WI38 (cell line): ENCODE measurements at regions not wholly inside any gene's neighbourhood (a gene's known extent, or its start where the extent isn't known, plus 50 kb on each side); places are given as distances from the start of the nearest gene placed in this dataset.

Source experiments
- H3K4me3 ChIP-seq: 2 replicates; pipeline ENCODE4 v1.5.1; 2011; ENCODE audit warnings: low read depth, mild to moderate bottlenecking, control low read depth, low read length
- CTCF ChIP-seq: IDR thresholded peaks from 2 replicates; pipeline ENCODE4 v1.5.1; 2012; ENCODE audit warnings: low read depth, mild to moderate bottlenecking, control low read depth, low read length

- no peak for TF ChIP-seq CTCF
- H3K4me3 ChIP-seq = no peak overlapping the region
Observed at GRCh38 chr10:133003188-133003587, 60.8 kb upstream of the CFAP46 start.

GRCh38 chr10:133002685-133003084, 60.3 kb upstream of the CFAP46 start:
- no peak overlapping the region for H3K4me3 ChIP-seq
- no peak for TF ChIP-seq CTCF

GRCh38 chr10:133001114-133001513, 58.7 kb upstream of the CFAP46 start:
- TF ChIP-seq CTCF = no peak
- no peak overlapping the region for H3K4me3 ChIP-seq

GRCh38 chr10:133000648-133001047, 58.3 kb upstream of the CFAP46 start:
- no peak overlapping the region for H3K4me3 ChIP-seq
- no peak for TF ChIP-seq CTCF

GRCh38 chr10:132997517-132998265, 55.3 kb upstream of the CFAP46 start:
- no peak overlapping the region for H3K4me3 ChIP-seq

GRCh38 chr10:132996603-132997343, 54.4 kb upstream of the CFAP46 start:
- no peak for TF ChIP-seq CTCF
- H3K4me3 ChIP-seq = no peak overlapping the region

More at GRCh38 chr10:132997517-132998265, 55.3 kb upstream of the CFAP46 start:
- TF ChIP-seq CTCF = no peak

GRCh38 chr10:132995909-132996602, 53.7 kb upstream of the CFAP46 start:
- TF ChIP-seq CTCF = no peak
- H3K4me3 ChIP-seq = no peak overlapping the region
